T-cell (primary cell): ENCODE measurements at regions not wholly inside any gene's neighbourhood (a gene's known extent, or its start where the extent isn't known, plus 50 kb on each side); places are given as distances from the start of the nearest gene placed in this dataset.

Experiments used
- ATAC-seq, 4 experiments: fragments of 200-7000 bp in 3 of 4; fragments of 150-1000 bp in 1 of 4; cut with Tn5 transposase; replicated peaks in 1 of 4; 1 replicate in 3 of 4; 2 replicates in 1 of 4; pipeline ENCODE4 v1.10.0; 2021; ENCODE audit warnings: moderate library complexity in 3 of 4, mild to moderate bottlenecking in 2 of 4, moderate number of reproducible peaks in 1 of 4
- CTCF ChIA-PET, 2 donors: fragments of 300-600 bp; sonication (Branson Sonifier 250); formaldehyde crosslinking; loops; one replicate each; lab custom pipeline; 2022; ENCODE audit warnings: antibody characterized with exemption in 2 of 2; lab: Charles Lee
- POLR2A ChIA-PET, 2 donors: fragments of 300-600 bp; sonication (Branson Sonifier 250); formaldehyde crosslinking; loops; one replicate each; lab custom pipeline; 2022; ENCODE audit warnings: antibody characterized with exemption in 2 of 2; lab: Charles Lee
- DNase-seq, 35 experiments: peaks; one replicate each; pipeline versions ENCODE4 v3.0.0 to v3.0.0-alpha.2; 2013 to 2023
- H3K27ac ChIP-seq: one replicate; pipeline ENCODE4 v1.5.1; 2013; ENCODE audit warnings: low read length
- H3K27me3 ChIP-seq, 2 experiments: replicated peaks in 1 of 2; 1 replicate in 1 of 2; 2 replicates in 1 of 2; pipeline versions ENCODE4 v1.6.1 to v1.7.0; 2013; ENCODE audit warnings: low read length in 1 of 2, mixed read lengths in 1 of 2; ENCODE audit not compliant: control insufficient read depth in 2 of 2, insufficient read depth in 2 of 2; ENCODE audit errors: extremely low read depth in 1 of 2
- H3K36me3 ChIP-seq, 2 donors: 1 replicate in 1 of 2; 2 replicates in 1 of 2; pipeline versions ENCODE4 v1.6.1 to v1.7.0; 2013; ENCODE audit warnings: low read length in 1 of 2; ENCODE audit not compliant: control insufficient read depth in 2 of 2, insufficient read depth in 1 of 2; ENCODE audit errors: extremely low read depth in 1 of 2
- H3K4me1 ChIP-seq, 2 experiments: 1 replicate in 1 of 2; 2 replicates in 1 of 2; pipeline versions ENCODE4 v1.6.1 to v1.7.0; 2013; ENCODE audit warnings: low read length in 2 of 2, mixed read lengths in 1 of 2; ENCODE audit not compliant: insufficient read depth in 2 of 2, control insufficient read depth in 1 of 2; ENCODE audit errors: extremely low read depth in 1 of 2
- H3K4me3 ChIP-seq, 2 donors: 1 replicate in 1 of 2; 2 replicates in 1 of 2; pipeline versions ENCODE4 v1.5.1 to v1.7.0; 2013; ENCODE audit warnings: mild to moderate bottlenecking in 2 of 2, low read length in 1 of 2, moderate library complexity in 1 of 2; ENCODE audit not compliant: control insufficient read depth in 1 of 2; ENCODE audit errors: extremely low read depth in 1 of 2
- H3K9me3 ChIP-seq: 2 replicates; pipeline ENCODE4 v1.7.0; 2013
- H3K27ac Mint-ChIP-seq, 2 donors: one replicate each; pipeline ENCODE4 v1.8.0; 2020 to 2021; ENCODE audit warnings: mild to moderate bottlenecking in 2 of 2, mixed read lengths in 2 of 2
- H3K27me3 Mint-ChIP-seq, 2 donors: one replicate each; pipeline ENCODE4 v1.8.0; 2021 to 2022; ENCODE audit warnings: mixed read lengths in 2 of 2
- H3K36me3 Mint-ChIP-seq: one replicate; pipeline ENCODE4 v1.8.0; 2021; ENCODE audit warnings: mixed read lengths
- H3K4me1 Mint-ChIP-seq, 3 donors: one replicate each; pipeline ENCODE4 v1.8.0; 2020 to 2022; ENCODE audit warnings: mixed read lengths in 3 of 3, mild to moderate bottlenecking in 1 of 3
- H3K4me3 Mint-ChIP-seq, 3 donors: one replicate each; pipeline ENCODE4 v1.8.0; 2020 to 2022; ENCODE audit warnings: mild to moderate bottlenecking in 3 of 3, mixed read lengths in 3 of 3, moderate library complexity in 3 of 3
- H3K9me3 Mint-ChIP-seq, 3 donors: one replicate each; pipeline ENCODE4 v1.8.0; 2020 to 2022; ENCODE audit warnings: mixed read lengths in 3 of 3
- WGBS: methylation state at CpG from one replicate; pipeline ENCODE4 v1.1.5; 2013; ENCODE audit warnings: missing lambda C conversion rate; ENCODE audit not compliant: insufficient coverage; 5-methylcytosine and 5-hydroxymethylcytosine counted together

GRCh38 chrX:45710081-45710801 is 509.6 kb upstream of the DIPK2B start:
- Mint-ChIP-seq H3K4me3 (no peak overlapping the region), H3K4me1 (peaks cover 11 to 27% (median 15%) of the 10 kb centered on the region in 3 donors), H3K36me3 (no peaks in the 10 kb centered on the region), H3K9me3 (no peaks in the 10 kb centered on the region), H3K27ac (peak overlapping the region in 1 of 2 donors; percentile 54), H3K27me3 (peaks cover 0 to 6% of the 10 kb centered on the region in 2 donors)
- peak in 1 of 35 experiments; percentile 0 for DNase-seq
- no peaks in the 10 kb centered on the region for H3K9me3 ChIP-seq
- no peak overlapping the region for H3K27ac ChIP-seq
- ATAC-seq, result peak in 1 of 4 experiments; percentile 56
- no CpG with 5 or more reads among the region's 2 CpGs for WGBS
- POLR2A ChIA-PET, result no interaction called here
- CTCF ChIA-PET, result no interaction called here
- H3K4me1 ChIP-seq, result peaks cover 0 to 10% of the 10 kb centered on the region in 2 experiments
- H3K4me3 ChIP-seq, result no peak overlapping the region
- no peaks in the 10 kb centered on the region for H3K27me3 ChIP-seq
- no peaks in the 10 kb centered on the region for H3K36me3 ChIP-seq

GRCh38 chrX:45709381-45709780 is 508.7 kb upstream of the DIPK2B start:
- Mint-ChIP-seq H3K4me1 (peaks cover 8 to 20% (median 11%) of the 10 kb centered on the region in 3 donors), H3K27ac (peak overlapping the region in 1 of 2 donors; percentile 72), H3K27me3 (peaks cover 0 to 6% of the 10 kb centered on the region in 2 donors), H3K36me3 (no peaks in the 10 kb centered on the region), H3K9me3 (no peaks in the 10 kb centered on the region), H3K4me3 (no peak overlapping the region)
- no peak overlapping the region for H3K27ac ChIP-seq
- no peaks in the 10 kb centered on the region for H3K36me3 ChIP-seq
- H3K4me3 ChIP-seq, result no peak overlapping the region
- H3K4me1 ChIP-seq, result peaks cover 0 to 6% of the 10 kb centered on the region in 2 experiments
- ChIA-PET CTCF (no interaction called here), POLR2A (no interaction called here)
- DNase-seq (no peak), ATAC-seq (no peak)
- H3K9me3 ChIP-seq, result no peaks in the 10 kb centered on the region
- WGBS, result no CpG with 5 or more reads among the region's 1 CpG
- H3K27me3 ChIP-seq, result no peaks in the 10 kb centered on the region

GRCh38 chrX:45699158-45699557 is 498.5 kb upstream of the DIPK2B start:
- Histone ChIP-seq H3K27ac (no peak overlapping the region), H3K4me3 (no peak overlapping the region), H3K36me3 (no peaks in the 10 kb centered on the region), H3K27me3 (no peaks in the 10 kb centered on the region), H3K4me1 (no peaks in the 10 kb centered on the region), H3K9me3 (no peaks in the 10 kb centered on the region)
- DNase-seq (no peak), ATAC-seq (no peak)
- Mint-ChIP-seq H3K27me3 (peaks cover 0 to 6% of the 10 kb centered on the region in 2 donors), H3K36me3 (no peaks in the 10 kb centered on the region), H3K9me3 (no peaks in the 10 kb centered on the region), H3K4me3 (no peak overlapping the region), H3K4me1 (no peaks in the 10 kb centered on the region), H3K27ac (no peak overlapping the region)
- POLR2A ChIA-PET, result no interaction called here
- CTCF ChIA-PET, result no interaction called here
- whole genome bisulfite sequencing, result no CpG with 5 or more reads among the region's 3 CpGs

GRCh38 chrX:45697591-45697990 is 496.9 kb upstream of the DIPK2B start:
- no peak for DNase-seq
- POLR2A ChIA-PET, result no interaction called here

GRCh38 chrX:45696736-45697135 is 496.1 kb upstream of the DIPK2B start:
- Mint-ChIP-seq H3K36me3 (no peaks in the 10 kb centered on the region), H3K4me3 (no peak overlapping the region), H3K9me3 (no peaks in the 10 kb centered on the region), H3K27me3 (peaks cover 0 to 6% of the 10 kb centered on the region in 2 donors), H3K4me1 (no peaks in the 10 kb centered on the region), H3K27ac (no peak overlapping the region)
- H3K4me1 ChIP-seq, result no peaks in the 10 kb centered on the region
- H3K36me3 ChIP-seq, result no peaks in the 10 kb centered on the region
- no peak overlapping the region for H3K27ac ChIP-seq
- H3K27me3 ChIP-seq, result no peaks in the 10 kb centered on the region
- ChIA-PET CTCF (no interaction called here), POLR2A (no interaction called here)
- no peak for ATAC-seq
- no peak overlapping the region for H3K4me3 ChIP-seq
- no peak for DNase-seq
- no CpG with 5 or more reads among the region's 2 CpGs for WGBS
- no peaks in the 10 kb centered on the region for H3K9me3 ChIP-seq

More at GRCh38 chrX:45697591-45697990, 496.9 kb upstream of the DIPK2B start:
- H3K27me3 Mint-ChIP-seq, result peaks cover 0 to 6% of the 10 kb centered on the region in 2 donors
- Histone ChIP-seq H3K36me3 (no peaks in the 10 kb centered on the region), H3K27me3 (no peaks in the 10 kb centered on the region), H3K27ac (no peak overlapping the region), H3K9me3 (no peaks in the 10 kb centered on the region), H3K4me1 (no peaks in the 10 kb centered on the region), H3K4me3 (no peak overlapping the region)
- no peaks in the 10 kb centered on the region for H3K9me3 Mint-ChIP-seq
- no peaks in the 10 kb centered on the region for H3K36me3 Mint-ChIP-seq
- H3K4me1 Mint-ChIP-seq, result no peaks in the 10 kb centered on the region
- CTCF ChIA-PET, result interaction anchor here in 1 of 2 donors (0.7 kb wide), 1 partner anchor 145 kb away, joined by 3 read pairs; no protein-coding TSS in a partner anchor
- H3K4me3 Mint-ChIP-seq, result no peak overlapping the region
- H3K27ac Mint-ChIP-seq, result no peak overlapping the region
- ATAC-seq, result no peak
- no CpG with 5 or more reads among the region's 7 CpGs for WGBS

- Mint-ChIP-seq H3K27me3 (peaks cover 0 to 12% of the 10 kb centered on the region in 2 donors), H3K27ac (no peak overlapping the region), H3K4me1 (no peaks in the 10 kb centered on the region), H3K4me3 (no peak overlapping the region), H3K36me3 (no peaks in the 10 kb centered on the region), H3K9me3 (no peaks in the 10 kb centered on the region)
- H3K9me3 ChIP-seq, result no peaks in the 10 kb centered on the region
- H3K36me3 ChIP-seq, result no peaks in the 10 kb centered on the region
- WGBS, result 100% methylated on average over 1 of the region's 1 CpG
- ChIA-PET POLR2A (no interaction called here), CTCF (no interaction called here)
- H3K4me1 ChIP-seq, result no peaks in the 10 kb centered on the region
- no peak overlapping the region for H3K27ac ChIP-seq
- DNase-seq (no peak), ATAC-seq (no peak)
- H3K4me3 ChIP-seq, result no peak overlapping the region
- H3K27me3 ChIP-seq, result no peaks in the 10 kb centered on the region
Observed at GRCh38 chrX:45689971-45690370, 489.3 kb upstream of the DIPK2B start.
